ENCODE measurements at regions not wholly inside any gene's neighbourhood (a gene's known extent, or its start where the extent isn't known, plus 50 kb on each side); places are given as distances from the start of the nearest gene placed in this dataset.

DNA sequence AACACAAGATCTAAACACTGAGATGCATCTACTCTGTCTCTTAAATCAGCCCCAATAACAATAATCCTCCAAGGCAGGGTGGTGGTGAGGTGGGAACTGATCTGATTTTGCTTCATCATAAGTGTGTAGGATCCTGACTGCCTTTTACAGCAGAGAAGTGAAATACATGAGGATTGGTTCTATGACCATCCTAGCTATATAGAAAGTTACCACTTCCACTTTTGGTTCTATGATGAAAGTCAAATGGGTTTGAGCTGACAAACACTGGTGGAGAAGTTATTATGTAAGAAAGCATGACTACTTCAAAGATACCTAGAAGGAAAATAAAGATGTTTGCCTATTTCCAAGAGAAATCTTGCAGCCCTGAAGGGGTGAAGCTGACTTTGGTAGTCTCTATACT lies 181.6 kb downstream of the NKX6-1 start:
- TF ChIP-seq, protein P1, sequence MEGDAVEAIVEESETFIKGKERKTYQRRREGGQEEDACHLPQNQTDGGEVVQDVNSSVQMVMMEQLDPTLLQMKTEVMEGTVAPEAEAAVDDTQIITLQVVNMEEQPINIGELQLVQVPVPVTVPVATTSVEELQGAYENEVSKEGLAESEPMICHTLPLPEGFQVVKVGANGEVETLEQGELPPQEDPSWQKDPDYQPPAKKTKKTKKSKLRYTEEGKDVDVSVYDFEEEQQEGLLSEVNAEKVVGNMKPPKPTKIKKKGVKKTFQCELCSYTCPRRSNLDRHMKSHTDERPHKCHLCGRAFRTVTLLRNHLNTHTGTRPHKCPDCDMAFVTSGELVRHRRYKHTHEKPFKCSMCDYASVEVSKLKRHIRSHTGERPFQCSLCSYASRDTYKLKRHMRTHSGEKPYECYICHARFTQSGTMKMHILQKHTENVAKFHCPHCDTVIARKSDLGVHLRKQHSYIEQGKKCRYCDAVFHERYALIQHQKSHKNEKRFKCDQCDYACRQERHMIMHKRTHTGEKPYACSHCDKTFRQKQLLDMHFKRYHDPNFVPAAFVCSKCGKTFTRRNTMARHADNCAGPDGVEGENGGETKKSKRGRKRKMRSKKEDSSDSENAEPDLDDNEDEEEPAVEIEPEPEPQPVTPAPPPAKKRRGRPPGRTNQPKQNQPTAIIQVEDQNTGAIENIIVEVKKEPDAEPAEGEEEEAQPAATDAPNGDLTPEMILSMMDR (conservative IDR thresholded peaks at IDR 0.05): no peak
- no peak for TF ChIP-seq EZH2 (IDR thresholded peaks at IDR 0.05; ENCODE audit: low read depth)
